ENCODE measurements at regions not wholly inside any gene's neighbourhood (a gene's known extent, or its start where the extent isn't known, plus 50 kb on each side); places are given as distances from the start of the nearest gene placed in this dataset.

DNA sequence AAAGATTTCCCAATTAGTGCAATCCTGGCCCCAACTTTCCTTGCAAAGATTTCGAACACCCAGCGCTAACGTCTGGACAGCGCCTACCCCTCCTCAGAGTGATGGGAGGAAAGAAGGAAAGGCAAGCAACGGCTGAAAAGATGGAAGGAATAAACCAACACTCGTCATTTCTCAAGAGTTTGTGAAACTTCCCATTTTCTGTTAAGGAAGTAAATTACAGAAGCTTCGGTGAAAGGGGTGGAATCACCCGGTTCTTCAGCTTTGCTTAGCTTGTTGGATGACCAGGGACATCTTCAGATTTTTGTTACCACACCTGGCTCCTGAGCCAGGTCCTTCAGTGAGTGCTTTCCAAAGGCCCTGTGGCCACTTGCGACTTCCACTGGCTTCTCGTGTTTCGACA lies 313.1 kb downstream of the SKIDA1 start:
- Histone ChIP-seq H3K4me3 (ENCODE audit: low read length) (no peak overlapping the region), H3K4me1 (ENCODE audit: insufficient read depth, low read length) (no peaks in the 10 kb centered on the region), H3K9me3 (ENCODE audit: low read length) (no peaks in the 10 kb centered on the region), H3K27me3 (ENCODE audit: insufficient read depth, low read length, poor library complexity, severe bottlenecking) (no peaks in the 10 kb centered on the region), H3K36me3 (ENCODE audit: insufficient read depth, low read length) (no peaks in the 10 kb centered on the region), H3K27ac (ENCODE audit: low read depth, low read length) (no peak overlapping the region)
- DNase-seq = no peak
- Mint-ChIP-seq H3K4me3 (no peak overlapping the region), H3K9me3 (peaks cover 0 to 8% (median 0%) of the 10 kb centered on the region in 5 donors), H3K36me3 (no peaks in the 10 kb centered on the region), H3K4me1 (no peaks in the 10 kb centered on the region), H3K27me3 (peaks cover 3 to 7% of the 10 kb centered on the region in 2 donors), H3K27ac (no peak overlapping the region)
- POLR2A ChIA-PET = no interaction called here
- CTCF ChIA-PET = no interaction called here

DNA sequence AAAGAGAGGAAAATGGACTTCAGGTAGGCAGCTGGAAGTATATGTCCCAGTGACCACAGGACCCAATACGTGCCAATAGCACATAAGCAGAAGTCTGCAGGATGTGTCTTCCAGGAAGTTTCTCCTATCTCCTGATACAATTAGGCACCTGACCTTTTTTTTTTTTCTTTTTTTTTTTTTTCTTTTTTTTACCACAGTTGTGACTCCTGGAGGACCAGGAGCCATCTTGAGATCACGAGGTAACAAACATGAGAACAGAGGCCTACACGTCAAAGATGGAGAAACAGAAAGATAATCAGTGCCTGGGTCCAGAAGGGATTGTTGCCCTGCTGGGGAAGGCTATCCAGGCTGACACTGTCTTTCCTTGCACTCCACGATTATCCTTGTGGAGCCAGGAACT lies 312.4 kb upstream of the NEBL start:
- H3K9me3 ChIP-seq (ENCODE audit: low read length) = no peaks in the 10 kb centered on the region
- Mint-ChIP-seq H3K4me3 (no peak overlapping the region), H3K9me3 (peaks cover 0 to 8% (median 0%) of the 10 kb centered on the region in 5 donors), H3K27ac (no peak overlapping the region), H3K36me3 (no peaks in the 10 kb centered on the region), H3K27me3 (peaks cover 4 to 10% of the 10 kb centered on the region in 2 donors), H3K4me1 (no peaks in the 10 kb centered on the region)
- H3K27me3 ChIP-seq (ENCODE audit: insufficient read depth, low read length, poor library complexity, severe bottlenecking) = no peaks in the 10 kb centered on the region
- no peak overlapping the region for H3K4me3 ChIP-seq (ENCODE audit: low read length)
- no peak overlapping the region for H3K27ac ChIP-seq (ENCODE audit: low read depth, low read length)
- H3K36me3 ChIP-seq (ENCODE audit: insufficient read depth, low read length) = no peaks in the 10 kb centered on the region
- POLR2A ChIA-PET = no interaction called here
- no peak for DNase-seq
- CTCF ChIA-PET = no interaction called here
- H3K4me1 ChIP-seq (ENCODE audit: insufficient read depth, low read length) = no peaks in the 10 kb centered on the region

DNA sequence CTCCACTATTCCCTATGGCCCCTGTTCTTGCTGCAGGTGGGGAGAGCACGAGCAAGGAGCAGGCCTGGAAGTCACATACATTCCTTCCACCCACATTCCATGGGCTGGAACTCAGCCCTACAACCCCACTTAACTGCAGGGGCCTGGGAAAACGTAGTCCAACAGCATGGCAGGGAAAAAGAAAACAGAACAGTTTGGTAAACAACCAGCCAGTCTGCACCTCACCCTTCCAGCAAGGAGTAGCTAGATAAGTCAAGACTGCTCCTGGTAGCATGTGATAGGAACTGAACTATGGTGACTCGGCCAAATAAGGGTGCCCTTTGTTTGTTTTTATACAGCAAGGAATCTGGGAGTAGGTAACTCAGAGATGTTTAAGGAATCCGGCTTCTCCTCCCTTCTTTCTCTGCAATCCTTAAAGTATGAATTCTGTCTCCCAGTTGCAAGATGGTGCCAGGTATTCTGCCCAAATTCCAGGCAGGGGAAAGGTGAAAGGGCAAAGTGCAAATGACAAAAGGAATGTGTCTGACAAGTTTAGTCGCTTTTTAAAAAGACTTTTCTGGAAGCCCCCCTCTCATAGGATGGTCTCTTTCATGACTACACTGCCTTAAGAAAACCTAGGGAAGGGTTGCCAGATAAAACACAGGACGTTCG lies 311.7 kb upstream of the NEBL start:
- H3K4me1 ChIP-seq (ENCODE audit: insufficient read depth, low read length) = no peaks in the 10 kb centered on the region
- H3K27ac ChIP-seq (ENCODE audit: low read depth, low read length) = no peak overlapping the region
- H3K4me3 Mint-ChIP-seq = no peak overlapping the region
- no peak for DNase-seq
- H3K27me3 Mint-ChIP-seq = peaks cover 4 to 10% of the 10 kb centered on the region in 2 donors
- H3K9me3 ChIP-seq (ENCODE audit: low read length) = no peaks in the 10 kb centered on the region
- no peak overlapping the region for H3K27ac Mint-ChIP-seq
- H3K4me3 ChIP-seq (ENCODE audit: low read length) = no peak overlapping the region
- POLR2A ChIA-PET = no interaction called here
- no peaks in the 10 kb centered on the region for H3K36me3 Mint-ChIP-seq
- H3K27me3 ChIP-seq (ENCODE audit: insufficient read depth, low read length, poor library complexity, severe bottlenecking) = no peaks in the 10 kb centered on the region
- peaks cover 0 to 8% (median 0%) of the 10 kb centered on the region in 5 donors for H3K9me3 Mint-ChIP-seq
- no peaks in the 10 kb centered on the region for H3K36me3 ChIP-seq (ENCODE audit: insufficient read depth, low read length)
- CTCF ChIA-PET = no interaction called here
- no peaks in the 10 kb centered on the region for H3K4me1 Mint-ChIP-seq

DNA sequence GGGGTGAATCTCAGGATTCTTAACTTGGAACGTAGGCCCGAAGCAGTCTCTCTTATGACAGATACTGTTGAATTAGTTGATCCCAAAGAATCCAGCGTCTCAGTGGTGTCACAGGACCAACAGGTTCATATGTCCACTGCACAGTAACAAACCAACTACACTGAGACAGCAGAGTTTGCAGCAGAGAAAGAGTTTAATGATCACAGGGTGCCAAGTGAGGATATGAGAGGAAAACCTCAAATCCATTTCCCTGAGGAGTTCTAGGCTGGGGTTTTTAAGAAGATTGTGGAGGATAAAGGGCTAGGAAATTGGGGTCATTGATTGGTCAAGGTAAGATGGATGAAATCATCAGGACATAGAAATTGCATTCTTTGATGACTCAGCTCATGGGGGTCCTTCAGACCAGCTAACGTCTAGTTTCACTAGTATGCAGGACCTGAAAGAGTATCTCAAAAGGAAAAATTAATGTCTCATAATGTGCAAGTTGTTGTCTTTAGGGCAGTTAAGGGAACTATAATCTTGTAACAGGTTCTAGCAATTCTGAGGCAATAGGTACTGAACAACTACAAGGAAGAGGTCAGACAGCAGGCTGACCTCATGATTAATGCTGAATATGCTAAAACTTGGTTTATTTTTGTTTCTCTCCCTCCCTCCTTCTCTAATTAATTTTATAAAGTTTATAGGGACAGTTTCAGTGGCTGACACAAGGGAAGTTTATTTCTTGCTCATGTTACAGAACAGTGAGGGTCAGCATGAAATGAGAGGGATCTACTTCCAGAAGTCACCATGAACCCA lies 310.9 kb upstream of the NEBL start:
- Histone ChIP-seq H3K27ac (ENCODE audit: low read depth, low read length) (no peak overlapping the region), H3K4me3 (ENCODE audit: low read length) (no peak overlapping the region), H3K27me3 (ENCODE audit: insufficient read depth, low read length, poor library complexity, severe bottlenecking) (no peaks in the 10 kb centered on the region), H3K36me3 (ENCODE audit: insufficient read depth, low read length) (no peaks in the 10 kb centered on the region), H3K9me3 (ENCODE audit: low read length) (no peaks in the 10 kb centered on the region), H3K4me1 (ENCODE audit: insufficient read depth, low read length) (no peaks in the 10 kb centered on the region)
- CTCF ChIA-PET = no interaction called here
- Mint-ChIP-seq H3K27ac (no peak overlapping the region), H3K4me1 (no peaks in the 10 kb centered on the region), H3K27me3 (peaks cover 5 to 17% of the 10 kb centered on the region in 2 donors), H3K9me3 (peaks cover 0 to 8% (median 0%) of the 10 kb centered on the region in 5 donors), H3K36me3 (no peaks in the 10 kb centered on the region), H3K4me3 (no peak overlapping the region)
- POLR2A ChIA-PET = no interaction called here
- no peak for DNase-seq

DNA sequence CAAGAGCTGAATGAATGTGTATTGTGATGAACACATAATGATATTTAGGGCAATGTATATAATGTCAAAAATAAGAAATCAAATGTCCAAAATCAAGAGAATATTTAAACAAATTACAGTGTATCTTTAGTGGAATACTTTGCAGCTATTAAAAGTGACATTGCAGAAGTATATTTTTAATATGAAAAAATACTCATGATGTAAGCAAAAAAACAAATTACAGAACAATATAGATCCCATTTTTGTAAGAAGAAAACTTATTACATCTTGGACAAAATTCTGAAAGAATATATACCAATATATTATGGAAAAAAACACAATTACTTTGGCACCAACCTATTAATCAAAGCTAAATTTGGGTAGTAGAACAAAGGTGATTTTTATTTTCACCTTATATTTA lies 308.2 kb upstream of the NEBL start:
- CTCF ChIA-PET = no interaction called here

DNA sequence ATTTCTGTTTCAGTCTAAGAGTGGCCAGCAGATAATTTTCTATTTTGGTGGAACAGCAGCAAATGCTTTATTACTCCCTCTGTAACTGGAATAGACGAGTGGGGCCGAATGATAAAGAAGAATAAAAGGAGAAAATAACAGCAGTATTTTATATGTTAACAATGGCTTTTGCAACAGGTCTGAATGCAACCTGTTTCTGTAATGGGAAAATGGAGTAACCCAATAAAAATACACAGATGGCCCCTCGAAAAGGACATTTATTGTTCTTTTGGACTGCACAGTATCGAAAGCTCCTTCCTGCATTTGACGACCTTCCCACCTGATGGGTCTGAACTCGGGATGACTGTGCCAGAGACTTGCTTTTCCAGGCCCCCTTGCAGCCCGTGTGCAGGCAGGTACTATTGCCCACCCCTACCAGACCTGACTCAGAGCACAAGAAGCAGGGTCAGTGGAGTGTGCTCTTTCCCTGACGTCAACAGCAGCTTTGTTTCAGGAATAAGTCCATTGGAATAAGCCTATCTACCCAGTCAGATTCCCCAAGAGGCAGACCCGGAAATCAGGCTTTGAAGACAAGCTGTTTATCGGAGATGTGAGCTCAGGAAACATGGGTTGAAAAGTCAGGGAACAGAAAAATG lies 306.5 kb upstream of the NEBL start:
- ChIA-PET POLR2A (no interaction called here), CTCF (no interaction called here)
- Mint-ChIP-seq H3K4me3 (no peak overlapping the region), H3K9me3 (peaks cover 0 to 10% (median 6%) of the 10 kb centered on the region in 5 donors), H3K27me3 (peaks cover 3 to 16% of the 10 kb centered on the region in 2 donors), H3K36me3 (no peaks in the 10 kb centered on the region), H3K27ac (no peak overlapping the region), H3K4me1 (no peaks in the 10 kb centered on the region)
- no peaks in the 10 kb centered on the region for H3K4me1 ChIP-seq (ENCODE audit: insufficient read depth, low read length)
- H3K4me3 ChIP-seq (ENCODE audit: low read length) = no peak overlapping the region
- H3K36me3 ChIP-seq (ENCODE audit: insufficient read depth, low read length) = no peaks in the 10 kb centered on the region
- H3K9me3 ChIP-seq (ENCODE audit: low read length) = no peaks in the 10 kb centered on the region
- no peaks in the 10 kb centered on the region for H3K27me3 ChIP-seq (ENCODE audit: insufficient read depth, low read length, poor library complexity, severe bottlenecking)
- DNase-seq = no peak
- no peak overlapping the region for H3K27ac ChIP-seq (ENCODE audit: low read depth, low read length)

More for the DNA sequence above, 308.2 kb upstream of the NEBL start:
- no peaks in the 10 kb centered on the region for H3K4me1 ChIP-seq (ENCODE audit: insufficient read depth, low read length)
- H3K36me3 ChIP-seq (ENCODE audit: insufficient read depth, low read length) = no peaks in the 10 kb centered on the region
- Mint-ChIP-seq H3K4me3 (no peak overlapping the region), H3K27ac (no peak overlapping the region), H3K4me1 (no peaks in the 10 kb centered on the region), H3K36me3 (no peaks in the 10 kb centered on the region), H3K27me3 (peaks cover 4 to 16% of the 10 kb centered on the region in 2 donors), H3K9me3 (peaks cover 0 to 8% (median 4%) of the 10 kb centered on the region in 5 donors)
- no peak overlapping the region for H3K4me3 ChIP-seq (ENCODE audit: low read length)
- no peak overlapping the region for H3K27ac ChIP-seq (ENCODE audit: low read depth, low read length)
- DNase-seq = no peak
- H3K9me3 ChIP-seq (ENCODE audit: low read length) = no peaks in the 10 kb centered on the region
- POLR2A ChIA-PET = no interaction called here
- H3K27me3 ChIP-seq (ENCODE audit: insufficient read depth, low read length, poor library complexity, severe bottlenecking) = no peaks in the 10 kb centered on the region

DNA sequence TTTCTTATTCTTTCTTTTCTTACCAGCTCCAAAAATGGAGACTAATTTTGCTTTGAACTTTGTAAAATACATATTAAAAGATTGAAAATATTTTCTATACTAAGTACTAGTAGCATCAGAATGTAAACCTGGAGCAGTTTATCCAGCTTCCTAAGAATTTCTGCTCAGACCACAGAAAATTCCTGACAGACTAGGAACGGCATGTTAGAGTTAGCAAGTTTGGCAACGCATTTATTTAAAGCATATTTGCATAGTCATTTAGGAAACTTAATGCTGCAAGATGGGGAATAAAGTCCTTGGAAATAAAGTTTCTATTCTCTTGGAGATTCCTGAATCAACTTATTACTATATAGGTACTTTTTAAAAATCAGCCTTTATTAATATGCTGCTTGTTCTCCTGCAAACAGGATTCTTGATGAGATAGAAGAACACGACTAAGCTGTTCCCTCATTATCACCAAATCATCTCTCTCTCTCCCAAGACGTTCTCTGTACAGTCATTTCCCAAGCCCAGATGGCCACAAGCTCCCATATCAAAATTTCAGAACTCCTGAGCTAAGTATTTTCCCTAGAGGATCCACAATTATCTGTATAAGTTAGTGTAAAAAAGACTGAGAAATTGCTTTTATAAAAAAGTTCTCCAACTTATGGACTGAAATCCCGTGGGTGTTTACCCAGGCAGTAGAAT lies 305.8 kb upstream of the NEBL start:
- H3K4me3 Mint-ChIP-seq = no peak overlapping the region
- H3K27me3 ChIP-seq (ENCODE audit: insufficient read depth, low read length, poor library complexity, severe bottlenecking) = no peaks in the 10 kb centered on the region
- ChIA-PET POLR2A (no interaction called here), CTCF (no interaction called here)
- H3K27me3 Mint-ChIP-seq = peaks cover 4 to 16% of the 10 kb centered on the region in 2 donors
- no peaks in the 10 kb centered on the region for H3K36me3 ChIP-seq (ENCODE audit: insufficient read depth, low read length)
- H3K4me1 Mint-ChIP-seq = no peaks in the 10 kb centered on the region
- H3K9me3 Mint-ChIP-seq = peaks cover 4 to 14% (median 11%) of the 10 kb centered on the region in 5 donors
- H3K27ac Mint-ChIP-seq = no peak overlapping the region
- no peaks in the 10 kb centered on the region for H3K9me3 ChIP-seq (ENCODE audit: low read length)
- no peaks in the 10 kb centered on the region for H3K36me3 Mint-ChIP-seq
- H3K4me3 ChIP-seq (ENCODE audit: low read length) = no peak overlapping the region
- no peak for DNase-seq
- H3K27ac ChIP-seq (ENCODE audit: low read depth, low read length) = no peak overlapping the region
- no peaks in the 10 kb centered on the region for H3K4me1 ChIP-seq (ENCODE audit: insufficient read depth, low read length)

DNA sequence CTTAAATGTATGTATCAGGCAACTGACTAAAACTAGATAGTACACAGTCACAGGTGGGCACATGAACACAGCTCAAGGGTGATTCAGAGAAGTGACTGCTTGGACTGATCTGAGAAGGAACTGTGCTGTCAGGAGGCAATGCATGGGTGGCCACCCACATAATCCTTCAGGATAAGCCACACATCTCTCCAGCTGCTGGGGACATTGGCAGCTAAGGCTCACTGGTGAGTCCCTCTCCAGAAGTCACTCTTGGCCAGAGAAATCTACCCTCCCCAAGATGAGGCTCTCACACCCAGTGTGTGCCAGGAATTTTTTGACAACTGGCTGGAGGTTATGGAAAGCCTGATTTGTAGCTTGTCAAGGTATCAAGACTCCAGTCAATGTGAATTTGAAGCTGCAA lies 302.4 kb upstream of the NEBL start:
- POLR2A ChIA-PET = no interaction called here
- DNase-seq = no peak
- H3K36me3 ChIP-seq (ENCODE audit: insufficient read depth, low read length) = no peaks in the 10 kb centered on the region
- no peak overlapping the region for H3K4me3 Mint-ChIP-seq
- H3K9me3 Mint-ChIP-seq = peaks cover 8 to 18% (median 17%) of the 10 kb centered on the region in 5 donors
- H3K27ac Mint-ChIP-seq = no peak overlapping the region
- H3K4me3 ChIP-seq (ENCODE audit: low read length) = no peak overlapping the region
- peaks cover 3 to 13% of the 10 kb centered on the region in 2 donors for H3K27me3 Mint-ChIP-seq
- no peaks in the 10 kb centered on the region for H3K4me1 ChIP-seq (ENCODE audit: insufficient read depth, low read length)
- H3K4me1 Mint-ChIP-seq = no peaks in the 10 kb centered on the region
- H3K27ac ChIP-seq (ENCODE audit: low read depth, low read length) = no peak overlapping the region
- H3K36me3 Mint-ChIP-seq = no peaks in the 10 kb centered on the region
- CTCF ChIA-PET = no interaction called here
- no peaks in the 10 kb centered on the region for H3K27me3 ChIP-seq (ENCODE audit: insufficient read depth, low read length, poor library complexity, severe bottlenecking)
- H3K9me3 ChIP-seq (ENCODE audit: low read length) = no peaks in the 10 kb centered on the region

All from CD8-positive, alpha-beta memory T cell (primary cell).